Left colon (tissue), 2 donors: ENCODE measurements at regions not wholly inside any gene's neighbourhood (a gene's known extent, or its start where the extent isn't known, plus 50 kb on each side); places are given as distances from the start of the nearest gene placed in this dataset.
"Not testable (repeated sequence)": the region's sequence is repeated elsewhere in the genome, so short reads cannot be mapped to it uniquely, and the experiment has no call there.

Experiments used
- ATAC-seq: fragments of 200-7000 bp; cut with Tn5 transposase; one replicate; pipeline ENCODE4 v1.9.1; 2020; ENCODE audit warnings: mild to moderate bottlenecking, moderate library complexity
- DNase-seq, 2 donors: peaks; one replicate each; pipeline ENCODE4 v3.0.0-alpha.2; 2020
- intact Hi-C, 2 donors: fragments of 100-400 bp; cut with DNase I in 1 of 2; cut with micrococcal nuclease in 1 of 2; formaldehyde crosslinking; loops; one replicate each; pipeline versions ENCODE4 v1.11.2 to v1.14.0; 2022; cut with DNase I, micrococcal nuclease
- donor health status: DM: no; HTN: no; CAD: no.
- donor health status: DM: yes; HTN: yes; CAD: no.

DNA sequence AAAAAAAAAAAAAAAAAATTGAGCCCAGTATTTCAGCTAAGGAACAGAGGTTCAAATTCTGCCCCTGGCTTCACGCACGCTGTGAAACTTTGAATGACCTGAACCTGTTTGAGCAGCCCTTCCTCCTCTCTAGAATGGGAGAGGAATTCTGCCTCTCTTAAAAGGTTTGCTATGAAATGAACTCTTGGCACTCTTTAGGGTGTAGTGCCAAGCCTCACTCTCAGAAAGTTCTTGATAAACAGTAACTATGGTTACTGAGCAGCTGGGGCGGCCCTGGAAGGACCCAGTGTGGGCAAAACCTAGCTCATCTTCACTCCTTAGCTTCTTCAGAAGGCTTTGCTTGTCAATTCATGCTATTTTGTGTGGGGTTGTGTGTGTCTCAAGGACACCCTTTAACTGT lies 73.7 kb downstream of the GEMIN8 start:
- intact Hi-C loops = no loop called here
- no peak for DNase-seq
- no peak for ATAC-seq

DNA sequence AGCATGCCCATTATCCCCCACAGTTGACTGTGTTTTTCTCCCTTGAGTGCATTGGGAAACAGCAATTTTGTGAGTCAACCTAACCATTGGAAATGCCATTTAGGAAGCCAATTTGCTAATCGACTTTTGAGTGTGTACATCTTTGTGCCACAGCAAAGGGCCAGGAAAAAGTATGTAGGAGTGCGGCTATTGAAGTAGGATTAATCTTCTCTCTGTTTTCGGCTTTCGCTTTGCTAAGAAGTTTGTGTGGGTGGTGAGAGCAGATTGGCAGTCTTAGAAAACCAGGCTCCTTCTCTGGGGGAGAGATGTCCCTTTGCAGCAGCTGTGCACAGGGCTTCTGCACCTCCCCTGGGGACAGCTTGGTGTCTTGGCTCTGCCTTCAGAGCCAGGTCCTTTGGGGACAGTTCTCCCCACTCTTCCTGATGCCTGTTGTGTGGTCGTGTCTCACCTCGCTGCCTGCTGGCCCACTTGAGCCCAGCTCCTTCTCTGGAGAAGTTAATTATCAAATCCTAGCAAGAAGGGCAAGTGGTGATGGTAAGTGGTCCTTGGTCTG lies 74.5 kb downstream of the GEMIN8 start:
- intact Hi-C loops = no loop called here
- ATAC-seq = no peak
- DNase-seq = no peak

- DNase-seq = no peak
- intact Hi-C loops = no loop called here
- ATAC-seq = no peak
Observed at GRCh38 chrX:13952581-13952980, 77.1 kb downstream of the GEMIN8 start.

DNA sequence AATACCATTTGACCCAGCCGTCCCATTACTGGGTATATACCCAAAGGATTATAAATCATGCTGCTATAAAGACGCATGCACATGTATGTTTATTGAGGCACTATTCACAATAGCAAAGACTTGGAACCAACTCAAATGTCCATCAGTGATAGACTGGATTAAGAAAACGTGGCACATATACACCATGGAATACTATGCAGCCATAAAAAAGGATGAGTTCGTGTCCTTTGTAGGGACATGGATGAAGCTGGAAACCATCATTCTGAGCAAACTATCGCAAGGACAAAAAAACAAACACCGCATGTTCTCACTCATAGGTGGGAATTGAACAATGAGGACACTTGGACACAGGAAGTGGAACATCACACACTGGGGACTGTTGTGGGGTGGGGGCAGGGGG lies 83.5 kb downstream of the GEMIN8 start:
- DNase-seq, intact Hi-C loops, ATAC-seq: not testable (repeated sequence)

- DNase-seq, ATAC-seq, intact Hi-C loops: not testable (repeated sequence)
Observed at GRCh38 chrX:13945787-13946186, 83.9 kb downstream of the GEMIN8 start.

DNA sequence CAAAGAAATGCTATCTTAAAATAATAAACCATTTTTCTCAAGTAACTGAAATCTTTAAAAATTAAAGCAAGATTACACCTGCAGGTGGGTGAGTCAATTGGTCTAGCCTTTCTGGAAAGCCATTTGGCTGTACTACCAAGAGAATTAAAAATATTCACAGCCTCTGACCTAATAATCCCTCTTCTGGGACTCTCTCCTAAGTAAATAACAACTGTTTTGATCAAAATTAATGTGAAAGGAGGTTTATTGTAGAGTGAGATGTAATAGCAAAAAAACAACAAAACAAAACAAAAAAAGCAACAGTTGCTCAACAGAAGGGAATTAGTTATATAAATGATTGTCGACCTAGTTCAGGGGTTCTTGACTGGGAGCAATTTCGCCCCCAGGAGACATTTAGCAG lies 89.0 kb downstream of the GEMIN8 start:
- no peak for ATAC-seq
- no peak for DNase-seq
- intact Hi-C loops = no loop called here

DNA sequence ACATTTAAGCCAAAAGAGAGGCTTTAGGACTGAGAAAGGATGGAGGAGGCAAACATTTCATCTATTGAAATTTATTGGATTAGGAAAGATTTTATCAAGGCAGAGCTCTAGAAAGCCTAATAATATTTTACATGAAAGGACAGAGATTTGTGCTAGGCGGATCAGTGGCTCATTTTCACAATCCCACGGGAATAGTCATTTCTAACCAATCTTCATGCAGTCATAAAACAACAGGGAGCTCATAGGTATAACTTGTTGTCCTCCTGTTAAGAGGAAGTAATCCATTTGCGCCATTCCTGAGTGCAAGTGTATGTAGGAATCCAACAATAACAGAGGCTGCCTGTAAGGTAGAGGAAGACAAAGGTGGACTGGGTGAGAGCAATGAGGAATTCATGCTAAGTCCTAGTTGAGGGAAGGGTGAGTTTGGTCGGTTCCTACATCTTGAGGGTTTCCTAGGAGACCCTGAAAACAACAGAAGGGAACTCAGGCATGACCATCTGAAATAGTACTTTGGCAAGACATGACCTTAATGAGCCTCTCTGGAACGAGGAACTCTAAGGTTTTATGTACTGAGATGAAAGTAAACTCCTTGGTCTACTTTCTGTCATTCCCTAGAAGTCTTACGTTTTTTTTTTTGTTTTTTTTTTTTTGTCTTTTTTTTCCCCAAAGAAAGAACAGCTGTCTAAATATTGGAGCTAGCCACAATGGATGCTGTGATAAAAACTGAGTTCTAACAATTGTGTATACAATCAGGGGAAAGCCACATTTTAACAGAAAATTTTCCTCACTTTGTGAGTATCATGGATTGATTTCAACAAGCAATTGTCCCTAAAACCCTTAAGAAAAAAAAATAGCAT lies 89.7 kb downstream of the GEMIN8 start:
- no peak for ATAC-seq

DNA sequence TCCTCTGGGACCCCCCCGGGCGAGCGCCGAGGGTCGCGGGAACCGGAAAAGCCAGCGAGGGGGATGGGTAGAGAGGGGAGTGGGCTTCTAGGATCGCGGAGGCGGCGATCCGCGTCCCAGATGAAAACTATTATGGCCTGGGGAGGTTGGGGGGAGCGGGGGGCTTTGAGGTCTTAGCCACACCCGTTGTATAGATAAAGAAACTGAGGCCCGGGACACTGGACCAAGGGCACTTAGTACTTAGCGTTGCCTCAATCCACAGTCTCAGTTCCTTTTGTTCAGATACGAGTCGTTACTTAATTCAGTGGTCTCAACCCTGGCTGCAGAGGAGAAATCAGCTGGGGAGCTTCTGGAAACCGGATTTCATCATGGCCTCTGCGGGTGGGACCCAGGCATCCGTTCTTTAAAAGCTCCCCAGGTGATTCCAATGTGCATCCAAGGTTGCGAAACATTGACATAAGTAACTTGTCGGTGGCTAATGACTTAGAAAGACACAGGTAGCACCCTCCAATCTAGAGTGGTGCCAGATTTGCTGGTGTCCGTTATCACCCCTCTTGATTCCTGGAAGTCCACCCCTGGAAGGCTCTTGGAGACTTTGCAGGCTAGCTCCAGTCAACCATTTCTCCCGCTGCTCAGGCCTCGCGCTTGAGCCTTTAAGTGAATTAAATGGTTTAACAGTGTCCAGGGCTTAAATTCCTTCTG lies 90.7 kb downstream of the GEMIN8 start:
- intact Hi-C loops = no loop called here
- no peak for ATAC-seq
- no peak for DNase-seq

More for the DNA sequence above, 89.7 kb downstream of the GEMIN8 start:
- intact Hi-C loops = no loop called here
- DNase-seq = no peak

DNA sequence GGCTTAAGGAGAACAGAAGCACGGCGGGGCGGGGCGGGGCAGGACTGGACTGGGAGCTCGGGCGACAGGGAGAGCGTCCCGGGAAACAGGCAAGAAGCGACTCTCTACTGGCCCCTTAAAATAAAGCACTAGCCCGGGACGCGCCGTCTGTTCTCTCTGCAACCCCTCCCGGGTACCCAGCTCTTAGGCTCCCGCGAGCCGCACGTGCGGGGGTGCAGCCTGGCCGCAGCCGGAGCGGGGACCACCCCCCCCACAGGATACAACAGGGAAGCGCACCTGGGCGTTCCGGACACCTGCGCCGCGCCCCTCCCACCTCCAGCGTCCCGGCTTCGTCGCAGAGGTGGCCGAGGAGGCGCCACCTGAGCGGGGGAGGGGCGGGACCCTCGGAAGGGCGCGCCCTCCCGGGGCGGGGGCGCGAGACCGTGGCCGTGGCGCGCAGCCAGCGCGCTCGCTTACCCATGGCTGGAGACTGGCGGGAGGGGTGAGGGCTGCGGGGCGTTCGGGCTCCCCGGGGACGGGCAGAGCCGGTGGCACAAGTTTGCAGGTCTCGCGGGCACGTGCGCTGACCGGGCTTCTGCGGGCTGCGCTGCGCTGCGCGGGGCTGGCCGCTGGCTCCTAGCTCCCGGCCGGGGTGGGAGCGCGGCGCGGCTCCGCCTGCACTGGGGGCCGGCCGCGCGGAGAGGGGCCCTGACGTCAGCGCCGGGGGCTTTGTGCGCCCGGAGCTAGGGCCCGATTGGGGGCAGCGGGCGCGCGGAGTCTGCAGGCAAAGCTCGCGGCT lies 91.5 kb downstream of the GEMIN8 start:
- intact Hi-C loops = no loop called here
- peak; percentile 26 to 50 for DNase-seq
- ATAC-seq = peak; percentile 88

GRCh38 chrX:13937370-13938050 lies 92.2 kb downstream of the GEMIN8 start:
- ATAC-seq (peak; percentile 45), DNase-seq (no peak)
- intact Hi-C loops = no loop called here

DNA sequence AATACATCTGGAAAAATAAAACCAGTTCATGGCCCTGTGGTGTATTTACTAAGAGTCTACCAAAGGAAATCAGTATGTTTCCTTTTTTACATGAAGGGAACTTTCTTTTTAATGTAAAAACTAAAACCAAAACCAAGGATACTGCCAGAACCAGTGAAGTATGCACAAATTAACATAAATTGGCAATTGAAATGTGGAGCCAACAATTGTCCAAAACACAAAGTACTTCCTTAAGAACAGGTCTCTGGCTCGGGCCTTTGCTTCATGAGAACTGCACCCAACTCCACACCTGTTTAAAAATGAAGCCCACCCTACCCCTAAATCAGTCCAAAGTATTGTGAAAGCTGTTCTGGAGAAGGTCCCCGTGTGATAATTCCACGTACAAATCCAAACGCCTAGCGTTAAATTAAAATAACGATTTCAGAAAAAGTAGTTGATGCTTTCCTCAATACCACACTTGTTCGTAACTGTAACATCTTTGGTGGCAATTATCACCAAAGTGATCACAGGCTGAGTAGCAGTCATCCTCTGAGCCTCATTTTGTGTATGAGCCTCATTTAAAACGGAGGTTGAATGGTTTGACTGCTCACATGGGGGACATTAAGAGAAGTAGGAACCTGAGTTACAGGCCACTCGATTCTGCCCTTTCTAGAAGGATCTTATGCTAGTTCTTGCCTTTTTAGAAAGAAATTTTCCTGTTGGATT lies 93.0 kb downstream of the GEMIN8 start:
- no peak for DNase-seq
- no peak for ATAC-seq
- intact Hi-C loops = no loop called here

DNA sequence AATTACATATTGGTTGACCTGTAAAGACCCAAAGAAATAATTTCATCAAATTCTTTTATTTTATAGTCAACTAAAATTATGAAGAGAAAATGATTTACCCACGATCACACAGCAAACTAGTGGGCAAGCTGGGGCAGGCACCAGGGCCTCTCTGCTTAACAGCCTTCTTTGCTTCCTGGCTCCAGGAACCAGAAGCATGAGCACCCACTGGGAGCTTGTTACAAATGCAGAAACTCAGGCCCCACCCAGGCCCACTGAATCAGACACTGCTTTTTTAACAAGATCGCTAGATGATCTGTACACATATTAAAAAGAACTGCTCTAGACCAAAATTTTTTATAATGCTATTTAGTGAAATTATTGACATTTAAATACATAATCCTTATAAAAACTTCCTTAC lies 95.0 kb downstream of the GEMIN8 start:
- no peak for DNase-seq
- ATAC-seq = no peak
- intact Hi-C loops = no loop called here

DNA sequence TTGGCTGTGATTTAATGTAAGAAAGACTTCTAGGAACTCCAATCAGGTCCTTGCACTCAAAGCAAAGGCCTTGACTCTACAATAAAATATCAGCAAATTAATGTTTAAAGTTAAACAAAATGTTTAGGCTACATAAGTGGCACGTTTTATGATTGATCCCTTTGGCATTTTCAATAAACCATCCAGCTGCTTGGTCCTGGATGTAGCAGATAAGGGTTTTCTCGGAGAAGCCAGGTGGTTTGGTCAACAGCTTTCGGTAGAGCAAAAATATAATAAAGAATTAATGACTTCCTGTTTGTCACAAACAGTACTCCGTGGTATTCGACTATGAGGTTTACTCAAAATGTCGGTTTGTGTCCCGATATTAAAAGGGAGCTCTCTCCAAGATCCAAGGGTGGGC lies 95.8 kb downstream of the GEMIN8 start:
- no peak for ATAC-seq
- intact Hi-C loops = no loop called here
- no peak for DNase-seq

DNA sequence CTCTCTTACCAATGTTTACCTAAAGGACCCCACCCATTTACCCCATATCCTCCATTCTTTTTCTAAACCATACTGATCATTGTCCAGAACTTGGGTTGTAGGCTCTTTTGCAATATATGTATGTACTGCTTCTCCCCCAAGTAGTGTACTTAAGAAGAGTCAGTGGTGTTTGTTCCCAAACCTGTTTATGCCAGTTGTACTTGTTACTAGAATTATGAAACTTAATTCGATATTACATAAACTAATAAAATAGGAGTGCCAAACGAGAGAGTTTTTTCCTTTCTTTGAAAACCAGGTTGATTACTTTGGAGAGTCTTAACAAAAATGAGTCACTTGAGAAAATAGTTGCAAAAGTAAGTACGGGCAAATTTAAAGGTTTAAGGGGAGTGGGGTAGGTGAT lies 96.3 kb downstream of the GEMIN8 start:
- intact Hi-C loops = no loop called here
- no peak for DNase-seq

DNA sequence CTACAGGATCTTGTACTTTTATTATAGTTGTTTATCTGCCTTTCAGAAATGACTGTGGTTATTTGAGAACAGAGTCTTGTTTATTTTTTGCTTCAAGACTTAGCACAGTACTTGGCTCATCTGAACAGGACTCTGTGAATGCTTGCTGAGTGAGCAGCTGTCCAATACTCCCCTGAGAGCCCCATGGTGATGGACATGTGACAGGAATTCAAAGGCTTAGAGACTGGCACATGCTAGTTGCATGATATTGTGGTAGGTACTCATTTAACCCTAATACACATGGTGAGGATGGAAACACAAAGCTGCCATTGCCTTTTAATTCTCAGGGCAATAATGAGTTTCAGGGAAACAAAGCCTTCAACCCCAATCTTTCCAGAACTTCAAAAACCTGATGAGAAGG lies 97.3 kb downstream of the GEMIN8 start:
- no peak for ATAC-seq
- DNase-seq = no peak
- intact Hi-C loops = no loop called here

More for the DNA sequence above, 96.3 kb downstream of the GEMIN8 start:
- no peak for ATAC-seq

GRCh38 chrX:13927175-13927574 lies 102.5 kb downstream of the GEMIN8 start:
- no peak for ATAC-seq
- intact Hi-C loops = no loop called here

GRCh38 chrX:13923845-13924244 lies 105.8 kb downstream of the GEMIN8 start:
- peak; percentile 35 for ATAC-seq
- intact Hi-C loops = no loop called here
- no peak for DNase-seq

More at GRCh38 chrX:13927175-13927574, 102.5 kb downstream of the GEMIN8 start:
- DNase-seq = no peak

GRCh38 chrX:13923289-13923688 lies 106.4 kb upstream of the GPM6B start:
- ATAC-seq (no peak), DNase-seq (no peak)
- intact Hi-C loops = no loop called here
